Lung (tissue), 11 donors: ENCODE measurements at regions not wholly inside any gene's neighbourhood (a gene's known extent, or its start where the extent isn't known, plus 50 kb on each side); places are given as distances from the start of the nearest gene placed in this dataset.
A peak's percentile ranks its signal among the peaks of the same experiment; 100 is the strongest.

Experiments used
- ATAC-seq: fragments of 200-7000 bp; cut with Tn5 transposase; one replicate; pipeline ENCODE4 v1.9.1; 2020; ENCODE audit warnings: moderate number of reproducible peaks; ENCODE audit not compliant: insufficient read depth, low FRiP score
- DNase-seq, 3 donors: peaks; one replicate each; pipeline ENCODE4 v3.0.0-alpha.2; 2013 to 2017
- H3K27ac ChIP-seq, 2 donors: one replicate each; pipeline ENCODE4 v1.5.1; 2013; ENCODE audit warnings: mild to moderate bottlenecking in 2 of 2, moderate library complexity in 2 of 2, control low read depth in 1 of 2, inconsistent platforms in 1 of 2, low read depth in 1 of 2, low read length in 1 of 2
- H3K27me3 ChIP-seq, 3 donors: one replicate each; pipeline ENCODE4 v1.5.1; 2013; ENCODE audit warnings: low read length in 2 of 3; ENCODE audit not compliant: control insufficient read depth in 3 of 3, insufficient read depth in 3 of 3
- H3K36me3 ChIP-seq, 4 donors: one replicate each; pipeline ENCODE4 v1.5.1; 2013; ENCODE audit warnings: low read length in 4 of 4, mild to moderate bottlenecking in 1 of 4, moderate library complexity in 1 of 4; ENCODE audit not compliant: control insufficient read depth in 4 of 4, insufficient read depth in 4 of 4
- H3K4me1 ChIP-seq, 5 donors: one replicate each; pipeline ENCODE4 v1.5.1; 2013; ENCODE audit warnings: low read length in 5 of 5, mild to moderate bottlenecking in 2 of 5, moderate library complexity in 1 of 5; ENCODE audit not compliant: control insufficient read depth in 5 of 5, insufficient read depth in 5 of 5
- H3K4me3 ChIP-seq: one replicate; pipeline ENCODE4 v1.5.1; 2013; ENCODE audit warnings: mild to moderate bottlenecking, control low read depth, moderate library complexity
- H3K9ac ChIP-seq, 2 donors: one replicate each; pipeline ENCODE4 v1.5.1; 2013; ENCODE audit warnings: low read length in 2 of 2, control low read depth in 1 of 2; ENCODE audit not compliant: insufficient read depth in 1 of 2
- H3K9me3 ChIP-seq, 4 donors: one replicate each; pipeline ENCODE4 v1.5.1; 2013; ENCODE audit warnings: low read length in 3 of 4, mild to moderate bottlenecking in 1 of 4, moderate library complexity in 1 of 4; ENCODE audit not compliant: control insufficient read depth in 4 of 4, insufficient read depth in 3 of 4
- WGBS, 2 donors: extraction: QIAGEN DNeasy Blood & Tissue Kit; methylation state at CpG; one replicate each; pipeline ENCODE4 v1.1.7; 2013; 5-methylcytosine and 5-hydroxymethylcytosine counted together
- TF ChIP-seq, protein P1 (sequence below): IDR thresholded peaks from 2 replicates; pipeline ENCODE4 v1.5.1; 2012; ENCODE audit warnings: mild to moderate bottlenecking; ENCODE audit errors: control extremely low read depth, extremely low read depth
- donor health status: control.
- donor health status: control.
- donor health status: Bipolar disorder and iron deficiency.
- donor health status: healthy.
- donor health status: DM: yes; HTN: yes; CAD: no.

DNA sequence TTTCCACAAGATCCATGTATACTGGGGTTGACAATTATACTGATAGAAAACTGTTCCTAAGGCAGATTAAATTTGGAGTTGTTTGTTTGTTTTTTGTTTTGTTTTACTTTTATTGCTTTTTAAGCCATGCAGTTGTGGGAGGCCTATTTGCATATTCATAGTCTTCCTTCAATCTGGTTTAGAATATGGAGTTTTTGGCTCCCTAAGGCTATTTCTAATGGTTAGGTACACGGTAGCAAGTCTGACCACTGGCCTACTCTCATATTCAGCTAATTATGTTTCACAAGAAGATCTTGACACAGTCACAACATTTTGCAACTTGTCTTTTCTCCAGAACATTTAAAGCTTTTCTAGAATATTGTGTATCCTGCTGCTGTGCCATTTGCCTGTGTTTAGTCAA is 725.5 kb downstream of the PCDH18 start:
- Histone ChIP-seq H3K36me3 (no peaks in the 10 kb centered on the region), H3K4me3 (no peak overlapping the region), H3K9me3 (peaks cover 0 to 13% (median 2%) of the 10 kb centered on the region in 4 donors), H3K27me3 (no peaks in the 10 kb centered on the region), H3K4me1 (no peaks in the 10 kb centered on the region), H3K9ac (no peak overlapping the region), H3K27ac (no peak overlapping the region)
- TF ChIP-seq, protein P1, sequence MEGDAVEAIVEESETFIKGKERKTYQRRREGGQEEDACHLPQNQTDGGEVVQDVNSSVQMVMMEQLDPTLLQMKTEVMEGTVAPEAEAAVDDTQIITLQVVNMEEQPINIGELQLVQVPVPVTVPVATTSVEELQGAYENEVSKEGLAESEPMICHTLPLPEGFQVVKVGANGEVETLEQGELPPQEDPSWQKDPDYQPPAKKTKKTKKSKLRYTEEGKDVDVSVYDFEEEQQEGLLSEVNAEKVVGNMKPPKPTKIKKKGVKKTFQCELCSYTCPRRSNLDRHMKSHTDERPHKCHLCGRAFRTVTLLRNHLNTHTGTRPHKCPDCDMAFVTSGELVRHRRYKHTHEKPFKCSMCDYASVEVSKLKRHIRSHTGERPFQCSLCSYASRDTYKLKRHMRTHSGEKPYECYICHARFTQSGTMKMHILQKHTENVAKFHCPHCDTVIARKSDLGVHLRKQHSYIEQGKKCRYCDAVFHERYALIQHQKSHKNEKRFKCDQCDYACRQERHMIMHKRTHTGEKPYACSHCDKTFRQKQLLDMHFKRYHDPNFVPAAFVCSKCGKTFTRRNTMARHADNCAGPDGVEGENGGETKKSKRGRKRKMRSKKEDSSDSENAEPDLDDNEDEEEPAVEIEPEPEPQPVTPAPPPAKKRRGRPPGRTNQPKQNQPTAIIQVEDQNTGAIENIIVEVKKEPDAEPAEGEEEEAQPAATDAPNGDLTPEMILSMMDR: no peak
- DNase-seq (no peak), ATAC-seq (no peak)
- WGBS, 2 donors: 85 to 93% methylated on average over 1 of the region's 1 CpG

DNA sequence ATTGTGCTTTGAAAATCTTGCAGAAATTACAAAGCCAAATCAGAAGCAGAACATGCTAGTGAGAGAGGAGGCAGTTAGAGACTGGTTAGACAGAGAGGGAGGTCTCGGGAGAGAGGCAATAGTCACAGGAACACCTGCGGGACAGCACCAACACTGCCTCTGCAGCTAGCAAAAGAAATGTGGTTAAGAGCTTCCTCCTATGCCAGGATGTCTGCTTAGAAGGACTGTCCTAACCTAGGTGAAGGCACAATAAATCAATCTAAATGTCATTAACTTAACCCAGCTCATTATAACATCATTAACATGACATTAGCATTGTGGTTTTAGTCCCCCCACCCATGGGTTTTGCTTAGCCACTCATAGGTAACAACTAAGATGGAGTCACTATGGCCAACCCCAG is 726.7 kb downstream of the PCDH18 start:
- no peaks in the 10 kb centered on the region for H3K4me1 ChIP-seq
- no peak overlapping the region for H3K9ac ChIP-seq
- H3K27me3 ChIP-seq: no peaks in the 10 kb centered on the region
- H3K27ac ChIP-seq: no peak overlapping the region
- ATAC-seq (no peak), DNase-seq (no peak)
- H3K4me3 ChIP-seq: no peak overlapping the region
- no peaks in the 10 kb centered on the region for H3K36me3 ChIP-seq
- TF ChIP-seq, protein P1: no peak
- 64 to 72% methylated on average over 2 of the region's 2 CpGs for WGBS, 2 donors
- peaks cover 0 to 9% (median 2%) of the 10 kb centered on the region in 4 donors for H3K9me3 ChIP-seq

DNA sequence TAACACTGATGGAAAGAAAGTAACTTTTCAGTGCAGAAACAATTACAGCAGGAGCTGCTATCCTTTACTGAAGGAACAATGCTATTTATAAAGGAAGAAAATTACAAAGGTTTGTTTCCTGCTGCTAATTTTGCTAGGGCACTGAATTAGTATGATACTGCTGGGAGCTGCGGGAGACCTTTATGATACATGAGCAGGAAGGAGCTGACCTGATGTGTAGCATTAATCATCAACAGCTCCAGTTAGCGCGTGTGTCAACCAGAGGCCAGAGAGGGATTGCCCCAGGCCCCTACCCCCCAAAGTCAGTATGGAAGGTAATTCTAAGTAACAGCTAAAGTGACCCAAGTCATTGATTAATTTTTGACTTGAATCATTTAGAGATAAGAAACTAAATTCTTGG is 728.9 kb downstream of the PCDH18 start:
- no peaks in the 10 kb centered on the region for H3K27me3 ChIP-seq
- no peak overlapping the region for H3K9ac ChIP-seq
- TF ChIP-seq, protein P1: no peak
- WGBS, 2 donors: 61 to 62% methylated on average over 3 of the region's 3 CpGs
- DNase-seq (peak in 1 of 3 donors; percentile 5), ATAC-seq (no peak)
- no peaks in the 10 kb centered on the region for H3K36me3 ChIP-seq
- peaks cover 0 to 7% (median 2%) of the 10 kb centered on the region in 4 donors for H3K9me3 ChIP-seq
- H3K4me3 ChIP-seq: no peak overlapping the region
- no peak overlapping the region for H3K27ac ChIP-seq
- no peaks in the 10 kb centered on the region for H3K4me1 ChIP-seq

DNA sequence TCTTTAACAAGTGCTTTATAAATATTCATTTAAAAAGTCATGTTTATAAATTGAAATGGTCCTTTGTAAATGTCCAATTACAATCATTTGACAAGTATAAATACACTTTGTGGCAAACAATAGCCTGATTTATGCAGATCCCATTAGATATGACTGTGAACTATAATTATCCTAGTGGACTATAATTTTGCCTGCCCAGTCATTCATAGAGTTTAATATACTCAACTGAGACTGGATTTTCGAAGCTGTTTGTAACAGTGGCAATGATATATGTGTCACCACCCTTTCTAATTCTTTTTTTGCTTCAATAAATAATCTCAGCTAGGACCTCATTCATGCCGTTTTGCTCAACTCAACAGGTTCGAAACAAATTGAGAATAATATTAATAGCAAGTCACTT is 732.0 kb downstream of the PCDH18 start:
- H3K9me3 ChIP-seq: peaks cover 0 to 3% (median 0%) of the 10 kb centered on the region in 4 donors
- H3K9ac ChIP-seq: no peak overlapping the region
- TF ChIP-seq, protein P1: no peak
- H3K27me3 ChIP-seq: no peaks in the 10 kb centered on the region
- H3K36me3 ChIP-seq: no peaks in the 10 kb centered on the region
- DNase-seq: no peak
- H3K27ac ChIP-seq: no peak overlapping the region
- H3K4me1 ChIP-seq: no peaks in the 10 kb centered on the region
- no peak overlapping the region for H3K4me3 ChIP-seq
- 68 to 79% methylated on average over 3 of the region's 3 CpGs for WGBS, 2 donors
- no peak for ATAC-seq
